Heart left ventricle (tissue), 13 donors: ENCODE measurements at regions not wholly inside any gene's neighbourhood (a gene's known extent, or its start where the extent isn't known, plus 50 kb on each side); places are given as distances from the start of the nearest gene placed in this dataset.

Source experiments
- CTCF ChIP-seq, 12 donors: fragments of 200-600 bp; sonication (generic) in 4 of 12; IDR thresholded peaks; one replicate each; pipeline versions ENCODE4 v1.5.0 to v1.8.0; 2018 to 2022; ENCODE audit warnings: antibody characterized with exemption in 12 of 12, mild to moderate bottlenecking in 5 of 12
- POLR2A ChIP-seq, 2 donors: fragments of 450-650 bp; IDR thresholded peaks; one replicate each; pipeline ENCODE4 v1.6.1; 2017; ENCODE audit warnings: antibody characterized with exemption in 2 of 2, mild to moderate bottlenecking in 2 of 2, moderate library complexity in 2 of 2
- donor health status: ischemic (EF 13 %, LVEDD 7.1; RV severe dilation, severe dysfunction).
- donor health status: DM: no; HTN: yes; CAD: no.
- donor health status: DM: no; HTN: no; CAD: no.
- donor health status: ischemic (EF 25% LVEDD 6.9; RV normal size, moderate dysfunction).
- donor health status: ischemic (EF 25% LVEDD 5.7; RV mildly dilated, moderate dysfunction).
- donor health status: ischemic (EF 35%, LVEDD 5.7; RV mildly dilated, moderate dysfunction).
- donor health status: nonischemic (EF 11% LVEDD 7.7; RV severe dilation, severe dysfunction).
- donor health status: DM: yes; HTN: yes; CAD: no.
- donor health status: PGD.
- donor health status: ischemic (EF 29% LVEDD 5.4; RV normal size, mild dysfunction).
- donor health status: nonischemic (EF 23%, LVEDD 6.1; RV moderate dilation, normal function).

- no peak for TF ChIP-seq POLR2A (IDR thresholded peaks at IDR 0.05)
- no peak for TF ChIP-seq CTCF (IDR thresholded peaks at IDR 0.05)
Measured at GRCh38 chr5:168047669-168048111, 243.8 kb upstream of the WWC1 start.
